22Rv1 (cell line): ENCODE measurements at regions not wholly inside any gene's neighbourhood (a gene's known extent, or its start where the extent isn't known, plus 50 kb on each side); places are given as distances from the start of the nearest gene placed in this dataset.
A peak's percentile ranks its signal among the peaks of the same experiment; 100 is the strongest.

Experiments
- H3K27ac ChIP-seq: fragments of 450-650 bp; 2 replicates; pipeline ENCODE4 v1.5.1; 2017
- CTCF ChIP-seq: fragments of 450-650 bp; IDR thresholded peaks from 2 replicates; pipeline ENCODE4 v1.5.1; 2017; ENCODE audit warnings: mild to moderate bottlenecking
- ZFX ChIP-seq: fragments of 450-650 bp; IDR thresholded peaks from 2 replicates; pipeline ENCODE4 v1.6.1; 2017; ENCODE audit warnings: antibody characterized with exemption, borderline replicate concordance

- TF ChIP-seq CTCF (no peak), ZFX (no peak)
- H3K27ac ChIP-seq, result no peak overlapping the region
Observed at GRCh38 chr5:103371046-103371607, 112.6 kb downstream of the MACIR start.

- TF ChIP-seq CTCF (no peak), ZFX (no peak)
- no peak overlapping the region for H3K27ac ChIP-seq
Observed at GRCh38 chr5:103369125-103370120, 110.9 kb downstream of the MACIR start.

GRCh38 chr5:103367702-103368101, 109.1 kb downstream of the MACIR start:
- no peak for TF ChIP-seq ZFX
- no peak for TF ChIP-seq CTCF
- H3K27ac ChIP-seq, result no peak overlapping the region

GRCh38 chr5:103366918-103367549, 108.5 kb downstream of the MACIR start:
- TF ChIP-seq ZFX (no peak), CTCF (no peak)
- H3K27ac ChIP-seq, result no peak overlapping the region

GRCh38 chr5:103364074-103364473, 105.5 kb downstream of the MACIR start:
- H3K27ac ChIP-seq, result no peak overlapping the region
- no peak for TF ChIP-seq CTCF

GRCh38 chr5:103362211-103362610, 103.6 kb downstream of the MACIR start:
- no peak for TF ChIP-seq ZFX
- no peak for TF ChIP-seq CTCF
- no peak overlapping the region for H3K27ac ChIP-seq

GRCh38 chr5:103360475-103360874, 101.9 kb downstream of the MACIR start:
- TF ChIP-seq CTCF (no peak), ZFX (no peak)
- H3K27ac ChIP-seq, result peak overlapping the region; percentile 59
